ENCODE measurements at regions not wholly inside any gene's neighbourhood (a gene's known extent, or its start where the extent isn't known, plus 50 kb on each side); places are given as distances from the start of the nearest gene placed in this dataset.
"Not testable (repeated sequence)": the region's sequence is repeated elsewhere in the genome, so short reads cannot be mapped to it uniquely, and the experiment has no call there.

GRCh38 chr15:79501086-79501485 is 69.0 kb downstream of the MINAR1 start:
- H3K9me3 ChIP-seq (replicated peaks): no peaks in the 10 kb centered on the region
- intact Hi-C loops (cut with micrococcal nuclease): no loop called here
- no peak for DNase-seq
- no peaks in the 10 kb centered on the region for H3K36me3 ChIP-seq
- H3K27ac ChIP-seq (replicated peaks): no peak overlapping the region
- TF ChIP-seq, protein P1, sequence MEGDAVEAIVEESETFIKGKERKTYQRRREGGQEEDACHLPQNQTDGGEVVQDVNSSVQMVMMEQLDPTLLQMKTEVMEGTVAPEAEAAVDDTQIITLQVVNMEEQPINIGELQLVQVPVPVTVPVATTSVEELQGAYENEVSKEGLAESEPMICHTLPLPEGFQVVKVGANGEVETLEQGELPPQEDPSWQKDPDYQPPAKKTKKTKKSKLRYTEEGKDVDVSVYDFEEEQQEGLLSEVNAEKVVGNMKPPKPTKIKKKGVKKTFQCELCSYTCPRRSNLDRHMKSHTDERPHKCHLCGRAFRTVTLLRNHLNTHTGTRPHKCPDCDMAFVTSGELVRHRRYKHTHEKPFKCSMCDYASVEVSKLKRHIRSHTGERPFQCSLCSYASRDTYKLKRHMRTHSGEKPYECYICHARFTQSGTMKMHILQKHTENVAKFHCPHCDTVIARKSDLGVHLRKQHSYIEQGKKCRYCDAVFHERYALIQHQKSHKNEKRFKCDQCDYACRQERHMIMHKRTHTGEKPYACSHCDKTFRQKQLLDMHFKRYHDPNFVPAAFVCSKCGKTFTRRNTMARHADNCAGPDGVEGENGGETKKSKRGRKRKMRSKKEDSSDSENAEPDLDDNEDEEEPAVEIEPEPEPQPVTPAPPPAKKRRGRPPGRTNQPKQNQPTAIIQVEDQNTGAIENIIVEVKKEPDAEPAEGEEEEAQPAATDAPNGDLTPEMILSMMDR (IDR thresholded peaks at IDR 0.05; ENCODE audit: borderline replicate concordance): no peak
- no peak overlapping the region for H3K4me3 ChIP-seq
- no peaks in the 10 kb centered on the region for H3K4me1 ChIP-seq
- H3K27me3 ChIP-seq (ENCODE audit: low read depth): peaks cover 53% of the 10 kb centered on the region

- no peak overlapping the region for H3K4me3 ChIP-seq
- H3K36me3 ChIP-seq: no peaks in the 10 kb centered on the region
- TF ChIP-seq, protein P1 (IDR thresholded peaks at IDR 0.05; ENCODE audit: borderline replicate concordance): no peak
- DNase-seq: no peak
- no peaks in the 10 kb centered on the region for H3K9me3 ChIP-seq (replicated peaks)
- no peak overlapping the region for H3K27ac ChIP-seq (replicated peaks)
- peaks cover 43% of the 10 kb centered on the region for H3K27me3 ChIP-seq (ENCODE audit: low read depth)
- H3K4me1 ChIP-seq: no peaks in the 10 kb centered on the region
- intact Hi-C loops (cut with micrococcal nuclease): no loop called here
These were observed 73.8 kb downstream of the MINAR1 start for GRCh38 chr15:79505956-79506355.

GRCh38 chr15:79512844-79513243 is 80.7 kb downstream of the MINAR1 start:
- H3K27ac ChIP-seq (replicated peaks); H3K9me3 ChIP-seq (replicated peaks); H3K36me3 ChIP-seq; DNase-seq; intact Hi-C loops (cut with micrococcal nuclease); H3K4me3 ChIP-seq; H3K4me1 ChIP-seq: not testable (repeated sequence)
- H3K27me3 ChIP-seq (ENCODE audit: low read depth): peaks cover 50% of the 10 kb centered on the region

DNA sequence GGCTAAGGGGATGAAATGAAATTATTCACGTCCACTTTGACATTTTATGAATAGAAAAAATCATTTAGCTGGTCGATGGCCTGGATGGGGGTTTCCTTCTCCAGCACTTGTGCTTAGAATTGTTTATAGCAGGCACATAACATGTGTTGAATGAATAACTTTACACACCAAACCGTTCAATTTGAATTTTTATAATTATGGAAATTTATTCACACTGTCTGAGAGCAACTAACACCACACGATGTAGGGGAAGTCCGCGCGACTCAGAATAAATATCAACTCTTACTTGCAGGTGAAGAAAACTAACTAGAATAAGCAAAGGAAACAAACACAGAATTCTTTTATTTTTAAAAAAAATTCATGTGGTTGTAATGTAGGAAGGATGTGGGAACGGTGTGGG is 81.3 kb downstream of the MINAR1 start:
- TF ChIP-seq, protein P1 (IDR thresholded peaks at IDR 0.05; ENCODE audit: borderline replicate concordance): no peak
- Histone ChIP-seq H3K27me3 (ENCODE audit: low read depth) (peaks cover 54% of the 10 kb centered on the region), H3K9me3 (replicated peaks) (no peaks in the 10 kb centered on the region), H3K4me3 (no peak overlapping the region), H3K27ac (replicated peaks) (no peak overlapping the region), H3K4me1 (no peaks in the 10 kb centered on the region), H3K36me3 (no peaks in the 10 kb centered on the region)
- DNase-seq: no peak
- intact Hi-C loops (cut with micrococcal nuclease): no loop called here

DNA sequence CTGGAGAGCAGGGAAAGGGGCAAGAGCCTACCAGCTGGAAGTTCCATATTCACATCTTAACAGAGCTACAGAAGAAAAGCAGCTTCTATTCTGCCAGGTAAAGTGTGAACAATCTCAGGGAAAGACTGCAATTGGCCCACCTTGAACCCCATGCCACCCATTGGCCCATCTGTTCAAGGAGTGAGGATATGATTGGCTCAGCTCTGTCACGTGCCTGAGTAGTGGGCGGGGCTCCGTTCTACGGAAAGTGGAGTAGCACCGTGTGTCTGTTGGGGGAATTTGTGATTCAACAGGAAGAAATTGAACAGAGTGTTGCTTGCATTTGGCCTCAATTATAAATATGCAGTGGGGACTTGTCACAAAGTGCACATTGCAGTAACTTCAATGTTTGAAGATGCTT is 81.8 kb downstream of the MINAR1 start:
- Histone ChIP-seq H3K36me3 (no peaks in the 10 kb centered on the region), H3K27me3 (ENCODE audit: low read depth) (peaks cover 55% of the 10 kb centered on the region), H3K4me3 (no peak overlapping the region), H3K4me1 (no peaks in the 10 kb centered on the region), H3K27ac (replicated peaks) (no peak overlapping the region), H3K9me3 (replicated peaks) (no peaks in the 10 kb centered on the region)
- intact Hi-C loops (cut with micrococcal nuclease): no loop called here
- no peak for DNase-seq
- TF ChIP-seq, protein P1 (IDR thresholded peaks at IDR 0.05; ENCODE audit: borderline replicate concordance): no peak

GRCh38 chr15:79515300-79516027 is 83.3 kb downstream of the MINAR1 start:
- H3K9me3 ChIP-seq (replicated peaks): no peaks in the 10 kb centered on the region
- intact Hi-C loops (cut with micrococcal nuclease): no loop called here
- TF ChIP-seq, protein P1 (IDR thresholded peaks at IDR 0.05; ENCODE audit: borderline replicate concordance): no peak
- H3K36me3 ChIP-seq: no peaks in the 10 kb centered on the region
- H3K27ac ChIP-seq (replicated peaks): no peak overlapping the region
- H3K27me3 ChIP-seq (ENCODE audit: low read depth): peaks cover 43% of the 10 kb centered on the region
- H3K4me3 ChIP-seq: no peak overlapping the region
- no peak for DNase-seq
- no peaks in the 10 kb centered on the region for H3K4me1 ChIP-seq
